MM.1S (cell line): ENCODE measurements at regions not wholly inside any gene's neighbourhood (a gene's known extent, or its start where the extent isn't known, plus 50 kb on each side); places are given as distances from the start of the nearest gene placed in this dataset.

ENCODE experiments used
- EZH2 ChIP-seq: fragments of 300-600 bp; sonication (generic); optimal IDR thresholded peaks from 2 replicates; pipeline ENCODE3; 2017; ENCODE audit warnings: low read depth, mild to moderate bottlenecking, antibody characterized with exemption, low read length, mixed read lengths
- TF ChIP-seq, protein P1 (sequence below): fragments of 300-600 bp; sonication (generic); IDR thresholded peaks from 2 replicates; pipeline ENCODE4 v1.5.1; 2016; ENCODE audit warnings: antibody characterized with exemption, low read length, mixed read lengths

DNA sequence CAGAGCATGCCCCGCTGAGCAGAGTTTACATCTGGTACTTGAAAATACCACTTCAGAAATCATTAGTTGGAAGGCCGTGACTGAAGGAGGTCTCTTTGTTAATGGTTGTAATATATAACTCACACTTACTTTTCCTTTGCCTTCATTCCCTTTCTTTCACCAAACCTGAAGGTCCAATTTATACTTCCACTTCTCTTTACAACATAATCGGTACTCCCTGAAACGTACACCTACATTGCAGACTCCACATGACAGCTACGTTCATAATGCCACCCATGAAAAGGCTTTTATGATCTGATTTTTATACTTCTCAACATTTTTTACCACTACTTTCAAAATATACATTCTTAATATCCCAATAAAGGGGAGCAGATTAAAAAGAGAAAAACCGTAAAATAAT is 298.7 kb downstream of the C4orf33 start:
- TF ChIP-seq, protein P1, sequence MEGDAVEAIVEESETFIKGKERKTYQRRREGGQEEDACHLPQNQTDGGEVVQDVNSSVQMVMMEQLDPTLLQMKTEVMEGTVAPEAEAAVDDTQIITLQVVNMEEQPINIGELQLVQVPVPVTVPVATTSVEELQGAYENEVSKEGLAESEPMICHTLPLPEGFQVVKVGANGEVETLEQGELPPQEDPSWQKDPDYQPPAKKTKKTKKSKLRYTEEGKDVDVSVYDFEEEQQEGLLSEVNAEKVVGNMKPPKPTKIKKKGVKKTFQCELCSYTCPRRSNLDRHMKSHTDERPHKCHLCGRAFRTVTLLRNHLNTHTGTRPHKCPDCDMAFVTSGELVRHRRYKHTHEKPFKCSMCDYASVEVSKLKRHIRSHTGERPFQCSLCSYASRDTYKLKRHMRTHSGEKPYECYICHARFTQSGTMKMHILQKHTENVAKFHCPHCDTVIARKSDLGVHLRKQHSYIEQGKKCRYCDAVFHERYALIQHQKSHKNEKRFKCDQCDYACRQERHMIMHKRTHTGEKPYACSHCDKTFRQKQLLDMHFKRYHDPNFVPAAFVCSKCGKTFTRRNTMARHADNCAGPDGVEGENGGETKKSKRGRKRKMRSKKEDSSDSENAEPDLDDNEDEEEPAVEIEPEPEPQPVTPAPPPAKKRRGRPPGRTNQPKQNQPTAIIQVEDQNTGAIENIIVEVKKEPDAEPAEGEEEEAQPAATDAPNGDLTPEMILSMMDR = no peak
- TF ChIP-seq EZH2 = no peak
